ENCODE measurements at regions not wholly inside any gene's neighbourhood (a gene's known extent, or its start where the extent isn't known, plus 50 kb on each side); places are given as distances from the start of the nearest gene placed in this dataset.
"Not testable (repeated sequence)": the region's sequence is repeated elsewhere in the genome, so short reads cannot be mapped to it uniquely, and the experiment has no call there.

- not testable (repeated sequence) for DNase-seq (ENCODE audit: extremely low read depth, low read depth)
These were observed 60.2 kb upstream of the SHANK2 start for GRCh38 chr11:71312616-71313015.

GRCh38 chr11:71311928-71312510 is 59.6 kb upstream of the SHANK2 start:
- DNase-seq (ENCODE audit: extremely low read depth, low read depth): no peak

DNA sequence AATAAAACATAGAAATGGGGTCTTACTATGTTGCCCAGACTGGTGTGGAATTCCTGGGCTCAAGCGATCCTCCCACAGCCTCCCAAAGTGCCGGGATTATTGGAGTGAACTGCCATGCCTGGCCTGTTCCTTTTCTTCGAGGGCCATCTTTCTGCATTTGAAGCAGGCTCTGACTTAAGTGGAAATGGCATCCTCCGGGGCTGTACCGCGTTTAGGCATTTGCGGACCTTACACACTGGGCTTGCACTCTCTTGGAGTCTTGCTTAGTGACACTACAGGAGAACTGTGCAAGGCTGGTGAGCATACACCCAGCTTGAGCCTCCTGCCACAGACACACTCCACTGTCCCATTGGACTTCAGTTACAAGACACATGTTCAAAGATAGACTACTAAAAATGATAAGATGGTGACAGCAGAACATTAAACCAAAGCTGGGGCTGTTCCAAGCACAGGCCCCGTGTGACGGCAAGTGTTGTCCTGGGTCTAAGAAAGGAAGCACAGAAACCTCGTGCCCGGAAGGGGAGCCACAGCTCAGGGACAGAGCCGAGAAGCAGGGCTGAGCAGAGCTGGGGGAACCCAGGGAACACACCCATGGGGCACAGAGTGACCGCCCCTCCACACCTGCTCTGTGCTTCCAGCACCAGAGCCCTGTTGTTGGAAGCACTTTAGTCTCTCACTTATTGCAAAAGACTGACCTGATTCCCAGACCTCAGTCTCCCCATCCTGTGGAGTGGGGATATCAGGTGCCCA is 59.0 kb upstream of the SHANK2 start:
- DNase-seq (ENCODE audit: extremely low read depth, low read depth): no peak

DNA sequence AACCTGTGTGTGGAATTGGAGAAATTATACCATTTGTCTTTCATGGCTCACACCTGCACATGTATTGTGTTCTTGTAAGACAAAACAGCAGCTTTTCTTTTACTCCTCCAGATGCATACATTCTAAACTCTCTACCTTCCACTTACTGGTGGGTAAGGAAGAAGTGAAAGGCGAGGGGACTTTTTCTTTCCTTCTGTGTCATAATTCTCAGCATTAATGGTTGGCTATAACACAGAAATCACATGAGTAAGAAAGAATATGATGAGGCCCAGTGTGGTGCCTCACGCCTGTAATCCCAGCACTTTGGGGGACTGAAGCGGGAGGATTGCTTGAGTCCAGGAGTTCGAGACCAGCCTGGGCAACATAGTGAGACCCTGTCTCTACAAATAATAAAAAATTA is 57.8 kb upstream of the SHANK2 start:
- DNase-seq (ENCODE audit: extremely low read depth, low read depth): no peak

- DNase-seq (ENCODE audit: extremely low read depth, low read depth): no peak
These were observed 57.2 kb upstream of the SHANK2 start for GRCh38 chr11:71309611-71310010.

DNA sequence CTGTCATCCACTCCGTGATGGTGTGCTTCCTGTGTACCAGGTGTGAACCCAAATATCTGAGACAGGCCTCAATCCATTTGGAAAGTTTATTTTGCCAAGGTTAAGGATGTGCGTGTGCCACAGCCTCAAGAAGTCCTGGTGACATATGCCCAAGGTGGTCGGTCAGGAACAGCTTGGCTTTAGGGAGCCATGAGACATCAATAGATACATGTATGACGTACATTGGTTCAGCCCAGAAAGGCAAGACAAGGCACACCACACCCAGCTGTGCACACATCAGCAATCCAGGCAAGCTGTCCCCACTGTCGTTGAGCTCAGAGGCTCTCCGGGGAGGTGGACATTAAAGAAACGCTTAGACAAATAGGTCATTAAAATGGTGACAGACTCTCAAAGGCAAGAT is 56.8 kb upstream of the SHANK2 start:
- DNase-seq (ENCODE audit: extremely low read depth, low read depth): no peak

DNA sequence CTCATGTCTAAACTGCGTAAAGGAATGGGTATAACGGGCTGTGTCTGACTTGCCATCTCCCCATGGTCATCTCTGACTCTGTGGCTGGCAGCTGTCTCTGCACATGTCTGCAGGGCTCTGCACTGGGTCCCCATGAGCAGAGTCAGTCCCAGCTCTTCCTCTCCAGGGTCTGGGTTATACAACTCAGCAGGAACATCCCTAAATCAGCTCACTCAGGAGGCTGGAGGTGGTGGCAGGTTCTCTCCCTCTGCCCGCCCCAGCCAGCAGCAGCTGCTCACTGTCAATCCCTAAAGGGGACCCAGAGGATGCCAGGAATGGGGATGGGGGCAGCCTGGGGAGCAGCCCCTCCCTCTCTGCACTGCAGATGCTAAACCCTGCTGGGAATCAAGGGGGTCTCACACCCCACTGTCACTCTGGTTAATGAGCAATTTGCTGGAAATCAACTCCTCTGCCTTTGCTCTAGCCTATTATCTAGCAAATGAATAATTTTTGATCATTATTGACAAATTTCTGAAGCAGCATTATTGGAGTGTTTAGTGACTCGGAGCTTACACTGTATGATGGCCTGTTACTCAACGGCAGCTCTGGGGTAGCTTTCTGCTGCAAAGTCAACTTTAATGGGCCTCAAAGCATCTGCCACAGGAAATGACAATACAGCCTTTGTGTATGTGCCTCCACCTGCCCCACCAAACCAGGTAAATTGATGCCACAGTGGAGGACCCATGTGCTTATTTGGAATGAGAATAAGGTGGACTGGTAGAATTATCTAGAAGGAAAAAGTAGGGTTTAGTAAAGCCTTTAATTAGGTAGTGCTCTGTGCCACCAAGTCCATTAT is 55.7 kb upstream of the SHANK2 start:
- DNase-seq (ENCODE audit: extremely low read depth, low read depth): no peak

GRCh38 chr11:71305451-71306125 is 53.2 kb upstream of the SHANK2 start:
- no peak for DNase-seq (ENCODE audit: extremely low read depth, low read depth)

- DNase-seq (ENCODE audit: extremely low read depth, low read depth): no peak
These were observed 52.7 kb upstream of the SHANK2 start for GRCh38 chr11:71305041-71305440.

DNA sequence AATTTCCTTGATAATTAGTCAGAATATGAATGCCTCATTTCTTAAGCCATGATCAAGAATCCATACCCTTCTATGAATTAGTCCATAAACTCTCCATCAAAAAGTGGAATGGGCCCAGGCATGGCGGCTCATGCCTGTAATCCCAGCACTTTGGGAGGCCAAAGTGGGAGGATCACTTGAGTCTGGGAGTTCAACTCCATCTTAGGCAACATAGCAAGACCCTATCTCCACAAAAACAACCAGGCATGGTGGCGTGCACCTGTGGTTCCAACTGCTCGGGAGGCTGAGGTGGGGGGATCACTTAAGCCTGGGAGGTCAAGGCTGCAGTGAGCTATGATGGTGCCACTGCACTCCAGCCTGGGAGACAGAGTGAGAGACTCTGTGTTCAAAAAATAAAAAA is 52.1 kb upstream of the SHANK2 start:
- DNase-seq (ENCODE audit: extremely low read depth, low read depth): no peak

GRCh38 chr11:71304045-71304444 is 51.7 kb upstream of the SHANK2 start:
- no peak for DNase-seq (ENCODE audit: extremely low read depth, low read depth)

- no peak for DNase-seq (ENCODE audit: extremely low read depth, low read depth)
These were observed 50.5 kb upstream of the SHANK2 start for GRCh38 chr11:71302911-71303310.

GRCh38 chr11:71302534-71302909 is 50.1 kb upstream of the SHANK2 start:
- DNase-seq (ENCODE audit: extremely low read depth, low read depth): no peak
